Gastroesophageal sphincter (tissue), 3 donors: ENCODE measurements at regions not wholly inside any gene's neighbourhood (a gene's known extent, or its start where the extent isn't known, plus 50 kb on each side); places are given as distances from the start of the nearest gene placed in this dataset.

ENCODE experiments used
- CTCF ChIP-seq, 4 experiments: fragments of 200-600 bp in 2 of 4; fragments of 450-650 bp in 2 of 4; sonication (generic) in 1 of 4; IDR thresholded peaks; one replicate each; pipeline ENCODE4 v1.5.1; 2017 to 2019; ENCODE audit warnings: antibody characterized with exemption in 4 of 4, mild to moderate bottlenecking in 2 of 4, moderate library complexity in 2 of 4
- POLR2A ChIP-seq, 2 donors: fragments of 450-650 bp; IDR thresholded peaks; one replicate each; pipeline ENCODE4 v1.6.1; 2017; ENCODE audit warnings: antibody characterized with exemption in 2 of 2, mild to moderate bottlenecking in 2 of 2, moderate library complexity in 1 of 2

GRCh38 chr13:67935626-67936025, 705.5 kb upstream of the PCDH9 start:
- TF ChIP-seq CTCF (IDR thresholded peaks at IDR 0.05) (no peak), POLR2A (IDR thresholded peaks at IDR 0.05) (no peak)
